ENCODE measurements at regions not wholly inside any gene's neighbourhood (a gene's known extent, or its start where the extent isn't known, plus 50 kb on each side); places are given as distances from the start of the nearest gene placed in this dataset.
"Not testable (repeated sequence)": the region's sequence is repeated elsewhere in the genome, so short reads cannot be mapped to it uniquely, and the experiment has no call there.

DNA sequence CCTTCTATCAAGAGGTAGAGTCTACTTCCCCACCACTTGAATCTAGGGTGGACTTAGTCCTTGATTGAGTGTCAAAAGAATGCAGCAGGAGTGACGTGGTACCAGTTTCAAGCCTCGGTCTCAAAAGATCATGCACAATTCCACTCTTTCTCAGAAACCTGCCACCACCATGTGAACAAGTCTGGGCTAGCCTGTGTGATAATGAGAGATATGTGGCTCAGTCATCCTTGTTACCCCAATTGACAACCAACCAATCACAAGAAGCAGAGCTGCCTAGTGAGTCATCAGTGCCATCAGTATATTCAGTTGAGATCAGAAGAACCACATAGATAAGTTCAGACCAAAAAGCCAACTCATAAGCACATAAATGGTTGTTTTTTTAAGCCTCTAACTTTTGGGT is 374.5 kb downstream of the IL20RB start:
- Histone ChIP-seq H3K4me1 (ENCODE audit: control insufficient read depth, insufficient read depth, low read length) (no peaks in the 10 kb centered on the region), H3K9ac (ENCODE audit: low read length) (no peak overlapping the region), H3K9me3 (ENCODE audit: control insufficient read depth, low read length) (no peaks in the 10 kb centered on the region), H3K27me3 (ENCODE audit: control insufficient read depth, insufficient read depth, low read length) (no peaks in the 10 kb centered on the region), H3K36me3 (ENCODE audit: control insufficient read depth, insufficient read depth, low read length) (no peaks in the 10 kb centered on the region), H3K4me3 (ENCODE audit: low read length) (no peak overlapping the region)

- Histone ChIP-seq H3K9ac (ENCODE audit: low read length) (no peak overlapping the region), H3K36me3 (ENCODE audit: control insufficient read depth, insufficient read depth, low read length) (no peaks in the 10 kb centered on the region), H3K9me3 (ENCODE audit: control insufficient read depth, low read length) (no peaks in the 10 kb centered on the region), H3K27me3 (ENCODE audit: control insufficient read depth, insufficient read depth, low read length) (no peaks in the 10 kb centered on the region), H3K4me3 (ENCODE audit: low read length) (no peak overlapping the region), H3K4me1 (ENCODE audit: control insufficient read depth, insufficient read depth, low read length) (no peaks in the 10 kb centered on the region)
These were observed 377.7 kb downstream of the IL20RB start for GRCh38 chr3:137335478-137335877.

DNA sequence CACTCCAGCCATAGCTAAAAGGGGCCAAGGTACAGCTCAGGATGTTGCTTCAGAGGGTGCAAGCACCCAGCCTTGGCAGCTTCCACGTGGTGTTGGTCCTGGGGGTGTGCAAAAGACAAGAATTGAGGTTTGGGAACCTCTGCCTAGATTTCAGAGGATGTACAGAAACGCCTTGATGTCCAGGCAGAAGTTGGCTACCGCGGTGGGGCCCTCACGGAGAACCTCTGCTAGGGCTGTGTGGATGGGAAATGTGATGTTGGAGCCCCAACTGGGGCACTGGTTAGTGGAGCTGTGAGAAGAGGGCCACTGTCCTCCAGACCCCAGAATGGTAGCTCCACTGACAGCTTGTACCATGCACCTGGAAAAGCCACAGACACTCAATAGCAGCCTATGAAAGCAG is 380.6 kb downstream of the IL20RB start:
- H3K4me1 ChIP-seq (ENCODE audit: control insufficient read depth, insufficient read depth, low read length); H3K27me3 ChIP-seq (ENCODE audit: control insufficient read depth, insufficient read depth, low read length); H3K9ac ChIP-seq (ENCODE audit: low read length); H3K4me3 ChIP-seq (ENCODE audit: low read length); H3K9me3 ChIP-seq (ENCODE audit: control insufficient read depth, low read length); H3K36me3 ChIP-seq (ENCODE audit: control insufficient read depth, insufficient read depth, low read length): not testable (repeated sequence)

GRCh38 chr3:137343283-137343682 is 385.5 kb downstream of the IL20RB start:
- Histone ChIP-seq H3K4me3 (ENCODE audit: low read length) (no peak overlapping the region), H3K4me1 (ENCODE audit: control insufficient read depth, insufficient read depth, low read length) (no peaks in the 10 kb centered on the region), H3K9ac (ENCODE audit: low read length) (no peak overlapping the region), H3K36me3 (ENCODE audit: control insufficient read depth, insufficient read depth, low read length) (no peaks in the 10 kb centered on the region), H3K9me3 (ENCODE audit: control insufficient read depth, low read length) (no peaks in the 10 kb centered on the region), H3K27me3 (ENCODE audit: control insufficient read depth, insufficient read depth, low read length) (no peaks in the 10 kb centered on the region)

DNA sequence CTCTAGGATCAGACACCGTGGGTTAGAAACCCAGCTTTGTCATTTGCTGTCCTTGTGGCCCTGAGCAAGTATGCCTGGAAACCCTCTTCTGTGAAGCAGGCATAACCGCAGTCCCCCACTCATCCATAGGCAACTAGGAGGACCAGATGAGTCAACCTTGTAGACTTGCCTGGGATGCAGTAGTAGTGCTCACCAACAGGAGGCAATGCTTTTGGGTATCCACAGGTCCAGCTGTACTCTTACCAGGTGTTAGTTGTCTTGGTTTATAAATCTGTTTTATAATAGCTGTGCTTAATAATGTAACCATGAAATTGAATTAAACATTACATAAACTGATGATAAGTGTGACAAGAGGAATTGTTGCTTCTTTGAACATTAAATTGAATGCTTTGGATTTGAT is 389.3 kb downstream of the IL20RB start:
- H3K9me3 ChIP-seq (ENCODE audit: control insufficient read depth, low read length): no peaks in the 10 kb centered on the region
- H3K4me3 ChIP-seq (ENCODE audit: low read length): no peak overlapping the region
- H3K4me1 ChIP-seq (ENCODE audit: control insufficient read depth, insufficient read depth, low read length): no peaks in the 10 kb centered on the region
- H3K9ac ChIP-seq (ENCODE audit: low read length): no peak overlapping the region
- no peaks in the 10 kb centered on the region for H3K36me3 ChIP-seq (ENCODE audit: control insufficient read depth, insufficient read depth, low read length)
- no peaks in the 10 kb centered on the region for H3K27me3 ChIP-seq (ENCODE audit: control insufficient read depth, insufficient read depth, low read length)

DNA sequence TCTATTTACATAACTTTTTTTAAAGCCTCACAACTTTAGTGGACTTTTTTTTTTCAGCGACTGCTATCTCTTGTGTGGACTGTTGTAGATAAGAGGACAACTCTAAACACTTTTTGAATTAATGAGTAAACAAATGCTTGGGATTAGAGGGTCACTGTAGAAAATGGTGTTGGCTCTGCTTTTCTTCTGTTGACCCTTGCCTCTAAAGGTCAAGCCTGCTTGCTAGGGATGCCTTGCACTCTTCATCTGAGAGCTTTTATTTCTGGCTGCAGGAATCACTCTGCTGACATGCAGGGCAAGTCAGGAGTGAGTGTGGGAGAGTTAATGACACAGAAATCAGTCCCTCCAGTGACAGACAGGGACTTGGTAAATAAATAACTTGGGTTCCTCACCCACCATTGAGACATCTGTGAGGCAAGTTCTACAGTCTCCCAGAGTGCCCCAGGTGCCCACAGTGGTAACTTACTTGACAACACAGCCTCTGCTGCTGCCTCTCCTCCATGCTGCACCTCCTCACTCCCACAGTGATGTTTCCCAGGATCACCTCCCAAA is 390.1 kb downstream of the IL20RB start:
- Histone ChIP-seq H3K4me1 (ENCODE audit: control insufficient read depth, insufficient read depth, low read length) (no peaks in the 10 kb centered on the region), H3K36me3 (ENCODE audit: control insufficient read depth, insufficient read depth, low read length) (no peaks in the 10 kb centered on the region)

GRCh38 chr3:137348936-137349335 is 391.2 kb downstream of the IL20RB start:
- Histone ChIP-seq H3K9me3 (ENCODE audit: control insufficient read depth, low read length) (no peaks in the 10 kb centered on the region), H3K4me3 (ENCODE audit: low read length) (no peak overlapping the region), H3K36me3 (ENCODE audit: control insufficient read depth, insufficient read depth, low read length) (no peaks in the 10 kb centered on the region), H3K4me1 (ENCODE audit: control insufficient read depth, insufficient read depth, low read length) (no peaks in the 10 kb centered on the region), H3K9ac (ENCODE audit: low read length) (no peak overlapping the region), H3K27me3 (ENCODE audit: control insufficient read depth, insufficient read depth, low read length) (no peaks in the 10 kb centered on the region)

More for the DNA sequence above, 390.1 kb downstream of the IL20RB start:
- Histone ChIP-seq H3K9me3 (ENCODE audit: control insufficient read depth, low read length) (no peaks in the 10 kb centered on the region), H3K27me3 (ENCODE audit: control insufficient read depth, insufficient read depth, low read length) (no peaks in the 10 kb centered on the region), H3K4me3 (ENCODE audit: low read length) (no peak overlapping the region), H3K9ac (ENCODE audit: low read length) (no peak overlapping the region)

- no peak overlapping the region for H3K4me3 ChIP-seq (ENCODE audit: low read length)
- no peaks in the 10 kb centered on the region for H3K9me3 ChIP-seq (ENCODE audit: control insufficient read depth, low read length)
- H3K36me3 ChIP-seq (ENCODE audit: control insufficient read depth, insufficient read depth, low read length): no peaks in the 10 kb centered on the region
- no peaks in the 10 kb centered on the region for H3K27me3 ChIP-seq (ENCODE audit: control insufficient read depth, insufficient read depth, low read length)
- no peaks in the 10 kb centered on the region for H3K4me1 ChIP-seq (ENCODE audit: control insufficient read depth, insufficient read depth, low read length)
- no peak overlapping the region for H3K9ac ChIP-seq (ENCODE audit: low read length)
These were observed 392.0 kb downstream of the IL20RB start for GRCh38 chr3:137349557-137350348.

- Histone ChIP-seq H3K9ac (ENCODE audit: low read length) (no peak overlapping the region), H3K9me3 (ENCODE audit: control insufficient read depth, low read length) (no peaks in the 10 kb centered on the region), H3K4me3 (ENCODE audit: low read length) (no peak overlapping the region), H3K27me3 (ENCODE audit: control insufficient read depth, insufficient read depth, low read length) (no peaks in the 10 kb centered on the region), H3K4me1 (ENCODE audit: control insufficient read depth, insufficient read depth, low read length) (no peaks in the 10 kb centered on the region), H3K36me3 (ENCODE audit: control insufficient read depth, insufficient read depth, low read length) (no peaks in the 10 kb centered on the region)
These were observed 402.9 kb downstream of the IL20RB start for GRCh38 chr3:137360531-137361201.

DNA sequence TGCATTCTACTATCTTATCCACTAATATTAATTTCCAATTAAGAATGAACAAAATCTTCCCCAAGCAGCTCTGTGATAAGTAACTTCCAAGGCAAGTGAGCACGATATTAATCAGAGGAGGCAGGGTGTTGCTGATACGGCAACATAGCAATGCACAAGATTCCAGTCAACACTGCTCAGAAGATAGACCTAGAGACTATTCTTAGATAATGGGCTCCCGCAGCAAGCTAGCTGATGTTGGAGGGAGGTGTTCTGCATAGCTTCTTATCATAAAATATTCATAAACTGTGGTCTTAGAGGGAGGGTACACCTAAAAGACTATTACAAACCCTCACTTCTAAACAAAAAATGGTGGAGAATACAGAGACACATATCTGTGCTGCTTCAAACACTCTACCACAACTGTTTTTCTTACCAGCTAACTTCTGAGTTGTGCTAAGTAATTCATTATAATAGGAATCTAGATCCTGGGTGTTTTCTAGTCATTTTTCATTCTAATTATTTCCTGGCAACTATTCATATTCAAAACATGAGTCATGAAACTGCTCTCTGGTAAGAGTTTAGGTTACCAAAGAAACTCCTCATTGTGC is 382.0 kb upstream of the SOX14 start:
- Histone ChIP-seq H3K4me1 (ENCODE audit: control insufficient read depth, insufficient read depth, low read length) (no peaks in the 10 kb centered on the region), H3K36me3 (ENCODE audit: control insufficient read depth, insufficient read depth, low read length) (no peaks in the 10 kb centered on the region), H3K9me3 (ENCODE audit: control insufficient read depth, low read length) (no peaks in the 10 kb centered on the region), H3K4me3 (ENCODE audit: low read length) (no peak overlapping the region), H3K9ac (ENCODE audit: low read length) (no peak overlapping the region), H3K27me3 (ENCODE audit: control insufficient read depth, insufficient read depth, low read length) (no peaks in the 10 kb centered on the region)

DNA sequence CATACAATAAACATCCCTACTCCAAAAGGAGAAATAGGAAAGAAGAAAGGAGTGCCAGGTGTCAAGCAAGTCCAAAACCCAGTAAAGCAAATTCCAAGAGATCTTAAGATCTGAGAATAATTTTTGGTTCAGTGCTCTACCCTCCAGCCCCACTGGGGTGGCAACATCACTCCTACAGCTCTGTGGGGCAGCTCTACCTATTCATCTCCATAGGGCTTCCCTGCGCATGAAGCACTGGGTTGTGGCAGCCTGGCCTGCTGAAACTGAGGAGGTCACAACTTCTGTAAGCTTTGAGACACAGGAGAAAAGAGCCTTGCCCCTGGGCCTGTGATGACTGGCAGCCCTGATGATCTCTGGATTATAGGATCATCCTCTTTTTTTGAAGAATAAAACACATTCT is 378.2 kb upstream of the SOX14 start:
- Histone ChIP-seq H3K36me3 (ENCODE audit: control insufficient read depth, insufficient read depth, low read length) (no peaks in the 10 kb centered on the region), H3K4me3 (ENCODE audit: low read length) (no peak overlapping the region), H3K9me3 (ENCODE audit: control insufficient read depth, low read length) (no peaks in the 10 kb centered on the region), H3K9ac (ENCODE audit: low read length) (no peak overlapping the region), H3K27me3 (ENCODE audit: control insufficient read depth, insufficient read depth, low read length) (no peaks in the 10 kb centered on the region), H3K4me1 (ENCODE audit: control insufficient read depth, insufficient read depth, low read length) (no peaks in the 10 kb centered on the region)

DNA sequence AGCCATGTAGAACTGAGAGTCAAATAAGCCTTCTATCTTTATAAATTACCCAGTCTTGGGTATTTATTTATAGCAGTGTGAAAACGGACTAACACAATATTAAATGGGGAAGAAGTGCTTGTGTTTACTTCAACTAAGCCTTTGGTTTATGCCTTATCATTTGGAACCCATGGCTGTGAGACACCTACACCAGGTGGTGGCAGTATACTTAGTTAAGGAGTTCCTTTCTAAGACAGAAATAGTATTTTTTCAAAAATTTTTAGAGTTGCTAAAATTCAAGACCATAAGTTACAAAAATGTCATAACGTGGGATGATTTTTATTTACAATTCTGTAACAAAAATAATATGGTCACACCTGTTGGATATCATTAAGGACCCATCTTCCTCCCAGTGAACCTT is 354.5 kb upstream of the SOX14 start:
- Histone ChIP-seq H3K4me3 (ENCODE audit: low read length) (no peak overlapping the region), H3K9ac (ENCODE audit: low read length) (no peak overlapping the region), H3K27me3 (ENCODE audit: control insufficient read depth, insufficient read depth, low read length) (no peaks in the 10 kb centered on the region), H3K36me3 (ENCODE audit: control insufficient read depth, insufficient read depth, low read length) (no peaks in the 10 kb centered on the region), H3K9me3 (ENCODE audit: control insufficient read depth, low read length) (no peaks in the 10 kb centered on the region), H3K4me1 (ENCODE audit: control insufficient read depth, insufficient read depth, low read length) (no peaks in the 10 kb centered on the region)
